H1 (cell line): ENCODE measurements at regions not wholly inside any gene's neighbourhood (a gene's known extent, or its start where the extent isn't known, plus 50 kb on each side); places are given as distances from the start of the nearest gene placed in this dataset.
"Not testable (repeated sequence)": the region's sequence is repeated elsewhere in the genome, so short reads cannot be mapped to it uniquely, and the experiment has no call there.

Source experiments
- CTCF ChIA-PET: fragments of 300-600 bp; sonication (Branson Sonifier 250); formaldehyde crosslinking; loops from one replicate; lab custom pipeline; 2021; ENCODE audit not compliant: partially characterized antibody; lab: Charles Lee
- POLR2A ChIA-PET: fragments of 300-600 bp; sonication (Branson Sonifier 250); formaldehyde crosslinking; loops from one replicate; lab custom pipeline; 2021; ENCODE audit warnings: inconsistent platforms; ENCODE audit not compliant: partially characterized antibody; lab: Charles Lee
- DNase-seq, 2 experiments: peaks; one replicate each; pipeline versions ENCODE4 v3.0.0 to v3.0.0-alpha.2; 2010 to 2022; ENCODE audit warnings: low spot score in 2 of 2, low read depth in 1 of 2, mixed read lengths in 1 of 2
- FAIRE-seq: peaks from 2 replicates; lab custom pipeline; 2011; peaks lifted over from hg19 to GRCh38; lab: Jason Lieb, UNC
- H2AFZ ChIP-seq: 2 replicates; pipeline ENCODE4 v1.8.1; 2012; ENCODE audit warnings: low read length, inconsistent platforms
- H2AK5ac ChIP-seq: 2 replicates; pipeline ENCODE4 v1.6.1; 2013; ENCODE audit warnings: low read depth, low read length
- H2BK120ac ChIP-seq: replicated peaks from 2 replicates; pipeline ENCODE3; 2013; ENCODE audit warnings: low read depth, low read length, inconsistent platforms
- H2BK12ac ChIP-seq: 2 replicates; pipeline ENCODE4 v1.6.1; 2013; ENCODE audit warnings: low read depth, low read length
- H2BK15ac ChIP-seq: 2 replicates; pipeline ENCODE4 v1.6.1; 2013; ENCODE audit warnings: low read length
- H2BK20ac ChIP-seq: 2 replicates; pipeline ENCODE4 v1.6.1; 2013; ENCODE audit warnings: low read length
- H2BK5ac ChIP-seq: 2 replicates; pipeline ENCODE4 v1.6.1; 2013; ENCODE audit warnings: low read depth, low read length
- H3K14ac ChIP-seq: 2 replicates; pipeline ENCODE4 v1.6.1; 2013; ENCODE audit warnings: inconsistent platforms; ENCODE audit not compliant: insufficient read length
- H3K18ac ChIP-seq: 2 replicates; pipeline ENCODE4 v1.6.1; 2013; ENCODE audit warnings: low read length; ENCODE audit errors: extremely low read depth
- H3K23ac ChIP-seq: 2 replicates; pipeline ENCODE4 v1.6.1; 2013; ENCODE audit warnings: inconsistent platforms; ENCODE audit not compliant: insufficient read length
- H3K23me2 ChIP-seq: 2 replicates; pipeline ENCODE4 v1.6.1; 2013; ENCODE audit warnings: low read depth, low read length
- H3K27ac ChIP-seq: 2 replicates; pipeline ENCODE4 v1.6.1; 2011; ENCODE audit warnings: low read depth, low read length, inconsistent platforms
- H3K27me3 ChIP-seq, 4 experiments: replicated peaks in 1 of 4; 1 replicate in 1 of 4; 2 replicates in 3 of 4; pipeline versions ENCODE4 v1.6.1 to v1.8.1; 2011 to 2013; ENCODE audit warnings: low read length in 3 of 4, mild to moderate bottlenecking in 3 of 4, inconsistent platforms in 2 of 4, mixed read lengths in 2 of 4, moderate library complexity in 1 of 4; ENCODE audit not compliant: control insufficient read depth in 3 of 4, insufficient read depth in 3 of 4; ENCODE audit errors: extremely low read depth in 1 of 4
- H3K36me3 ChIP-seq, 4 experiments: 2 replicates each; pipeline versions ENCODE4 v1.6.1 to v1.8.1; 2011 to 2013; ENCODE audit warnings: mild to moderate bottlenecking in 4 of 4, low read length in 3 of 4, moderate library complexity in 2 of 4, control low read depth in 1 of 4, inconsistent platforms in 1 of 4; ENCODE audit not compliant: insufficient read depth in 4 of 4, control insufficient read depth in 2 of 4
- H3K4ac ChIP-seq: replicated peaks from 2 replicates; pipeline ENCODE3; 2013; ENCODE audit warnings: low read length, low read depth, mixed read lengths, inconsistent platforms; ENCODE audit not compliant: insufficient read length
- H3K4me1 ChIP-seq, 4 experiments: replicated peaks in 1 of 4; 1 replicate in 1 of 4; 2 replicates in 3 of 4; pipeline versions ENCODE4 v1.6.1 to v1.8.1; 2011 to 2013; ENCODE audit warnings: low read length in 3 of 4, inconsistent platforms in 2 of 4, mixed read lengths in 1 of 4; ENCODE audit not compliant: insufficient read depth in 4 of 4, control insufficient read depth in 3 of 4
- H3K4me2 ChIP-seq, 2 experiments: 2 replicates each; pipeline versions ENCODE4 v1.6.1 to v1.8.1; 2011 to 2013; ENCODE audit warnings: low read depth in 2 of 2, low read length in 2 of 2, control low read depth in 1 of 2, inconsistent platforms in 1 of 2, mild to moderate bottlenecking in 1 of 2; ENCODE audit not compliant: insufficient read depth in 1 of 2
- H3K4me3 ChIP-seq, 4 experiments: fragments of 200-600, 300-600 bp in 1 of 4; sonication (generic), shearing (Covaris generic), sonication (Bioruptor Twin) in 1 of 4; 2 replicates each; pipeline versions ENCODE4 v1.5.1 to v1.8.1; 2011 to 2016; ENCODE audit warnings: low read length in 4 of 4, low read depth in 3 of 4, control low read depth in 2 of 4, inconsistent platforms in 2 of 4, mild to moderate bottlenecking in 2 of 4, mixed read lengths in 1 of 4, moderate library complexity in 1 of 4; ENCODE audit not compliant: insufficient read depth in 2 of 4; ENCODE audit errors: extremely low read depth in 1 of 4
- H3K56ac ChIP-seq: replicated peaks from 2 replicates; pipeline ENCODE3; 2013; ENCODE audit warnings: low read depth, mild to moderate bottlenecking, mixed read lengths, low read length, inconsistent platforms; ENCODE audit not compliant: insufficient read length
- H3K79me1 ChIP-seq: 2 replicates; pipeline ENCODE4 v1.6.1; 2013; ENCODE audit warnings: low read depth, low read length, control low read depth
- H3K79me2 ChIP-seq, 2 experiments: 2 replicates each; pipeline versions ENCODE4 v1.6.1 to v1.8.1; 2012 to 2013; ENCODE audit warnings: low read length in 2 of 2, mild to moderate bottlenecking in 2 of 2, inconsistent platforms in 1 of 2; ENCODE audit not compliant: insufficient read depth in 2 of 2, control insufficient read depth in 1 of 2
- H3K9ac ChIP-seq, 4 experiments: replicated peaks in 1 of 4; 1 replicate in 1 of 4; 2 replicates in 3 of 4; pipeline versions ENCODE4 v1.6.1 to v1.8.1; 2011 to 2013; ENCODE audit warnings: low read depth in 3 of 4, low read length in 3 of 4, control low read depth in 2 of 4, mild to moderate bottlenecking in 2 of 4, moderate library complexity in 2 of 4, inconsistent platforms in 1 of 4; ENCODE audit errors: extremely low read depth in 1 of 4
- H3K9me3 ChIP-seq, 2 experiments: 2 replicates each; pipeline versions ENCODE4 v1.6.1 to v1.8.1; 2012 to 2013; ENCODE audit warnings: mild to moderate bottlenecking in 2 of 2, moderate library complexity in 2 of 2, control low read depth in 1 of 2, inconsistent platforms in 1 of 2, low read depth in 1 of 2, low read length in 1 of 2, mixed read lengths in 1 of 2; ENCODE audit not compliant: insufficient read depth in 2 of 2
- H4K20me1 ChIP-seq, 2 experiments: replicated peaks in 1 of 2; 2 replicates each; pipeline versions ENCODE3 to v1.8.1; 2011 to 2013; ENCODE audit warnings: inconsistent platforms in 2 of 2, low read length in 2 of 2, mild to moderate bottlenecking in 1 of 2; ENCODE audit not compliant: insufficient read depth in 2 of 2, control insufficient read depth in 1 of 2
- H4K5ac ChIP-seq: 2 replicates; pipeline ENCODE4 v1.6.1; 2013; ENCODE audit warnings: low read length, low read depth, mixed read lengths, inconsistent platforms; ENCODE audit not compliant: insufficient read length
- H4K8ac ChIP-seq: 2 replicates; pipeline ENCODE4 v1.8.0; 2013; ENCODE audit warnings: mild to moderate bottlenecking, moderate library complexity, low read length, inconsistent platforms; ENCODE audit not compliant: insufficient read depth; ENCODE audit errors: extremely low read depth
- H4K91ac ChIP-seq: replicated peaks from 2 replicates; pipeline ENCODE3; 2013; ENCODE audit warnings: low read length, mixed read lengths, inconsistent platforms; ENCODE audit not compliant: insufficient read length
- WGBS, 2 experiments: shearing (Covaris generic) in 1 of 2; methylation state at CpG; one replicate each; pipeline versions ENCODE4 v1.1.6 to v1.1.7; 2013 to 2015; ENCODE audit warnings: low lambda C conversion rate in 2 of 2, mixed read lengths in 2 of 2, inconsistent platforms in 1 of 2, low coverage in 1 of 2, missing lambda C conversion rate in 1 of 2; ENCODE audit not compliant: insufficient replicate concordance in 2 of 2, insufficient coverage in 1 of 2, insufficient read length in 1 of 2; ENCODE audit errors: extremely low coverage in 1 of 2, missing lambda C conversion rate in 1 of 2; 5-methylcytosine and 5-hydroxymethylcytosine counted together

DNA sequence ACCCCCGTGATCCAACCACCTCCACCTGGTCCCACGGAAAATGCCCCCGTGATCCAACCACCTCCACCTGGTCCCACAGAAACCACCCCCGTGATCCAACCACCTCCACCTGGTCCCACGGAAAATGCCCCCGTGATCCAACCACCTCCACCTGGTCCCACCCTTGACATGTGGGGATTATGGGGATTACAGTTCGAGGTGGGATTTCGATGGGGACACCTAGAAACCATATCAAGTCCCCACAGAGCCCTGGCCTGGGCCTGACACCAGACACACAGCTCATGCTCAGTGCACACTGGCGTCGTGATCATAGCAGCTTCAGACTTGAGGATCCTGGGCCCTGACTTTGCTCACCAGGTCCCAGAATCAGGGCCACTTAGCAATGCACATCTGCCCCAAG is 637.7 kb downstream of the TBC1D22A start:
- H2BK12ac ChIP-seq, DNase-seq, H3K79me2 ChIP-seq, H3K14ac ChIP-seq, H3K18ac ChIP-seq, H3K4me1 ChIP-seq, H4K8ac ChIP-seq, H3K23me2 ChIP-seq, H2AK5ac ChIP-seq, FAIRE-seq, H2BK15ac ChIP-seq, H3K27ac ChIP-seq, H4K91ac ChIP-seq, H3K4me2 ChIP-seq, POLR2A ChIA-PET, H3K36me3 ChIP-seq, H3K4ac ChIP-seq, CTCF ChIA-PET, H3K27me3 ChIP-seq, H3K79me1 ChIP-seq, H3K4me3 ChIP-seq, H2BK5ac ChIP-seq, H4K20me1 ChIP-seq, H4K5ac ChIP-seq, H3K23ac ChIP-seq, H2BK20ac ChIP-seq, H2BK120ac ChIP-seq, H2AFZ ChIP-seq, H3K56ac ChIP-seq, H3K9ac ChIP-seq: not testable (repeated sequence)
- WGBS, 2 experiments, result 82% methylated on average over 6 of the region's 10 CpGs; no CpG with 5 or more reads in 1 of the 2 experiments
- peaks cover 81 to 100% of the 10 kb centered on the region in 2 experiments for H3K9me3 ChIP-seq
